K562 (cell line): ENCODE measurements at regions not wholly inside any gene's neighbourhood (a gene's known extent, or its start where the extent isn't known, plus 50 kb on each side); places are given as distances from the start of the nearest gene placed in this dataset.

Experiments used
- ATAC-seq: fragments of 200-7000 bp; cut with Tn5 transposase; 3 replicates; pipeline ENCODE4 v1.9.1; 2020; ENCODE audit warnings: moderate library complexity
- BruUV-seq: library from RNA; stranded (reverse); fragments of 400-500 nt; replicated peaks from 2 replicates; lab custom pipeline; 2021; lab: Mats Ljungman, UMichigan
- CTCF ChIA-PET: fragments of 300-600 bp; formaldehyde crosslinking; extraction: SDS; loops from one replicate; lab custom pipeline; 2021; ENCODE audit warnings: low intra/inter-chr PET ratio; lab: Yijun Ruan, JAX
- POLR2A ChIA-PET: fragments of 300-600, 350-650 bp; sonication (Branson Sonifier 250); formaldehyde crosslinking; extraction: SDS; loops from one replicate; lab custom pipeline; 2021; ENCODE audit warnings: antibody characterized with exemption, inconsistent platforms; lab: Yijun Ruan, JAX
- DNase-seq, 4 experiments: peaks; one replicate each; pipeline versions ENCODE4 v3.0.0 to v3.0.0-alpha.2; 2011 to 2018; ENCODE audit warnings: low spot score in 3 of 4, mixed read lengths in 3 of 4; ENCODE audit errors: extremely low read depth in 1 of 4
- FAIRE-seq: peaks from 2 replicates; lab custom pipeline; 2011; peaks lifted over from hg19 to GRCh38; lab: Jason Lieb, UNC
- H2AFZ ChIP-seq: 2 replicates; pipeline ENCODE4 v1.6.0; 2011; ENCODE audit warnings: low read depth, low read length, control low read depth, inconsistent platforms
- H3K27ac ChIP-seq: fragments of 200-600 bp; 3 replicates; pipeline ENCODE4 v1.8.0; 2011; ENCODE audit warnings: low read depth, mild to moderate bottlenecking, control low read depth, inconsistent platforms, low read length, moderate library complexity, mixed read lengths; ENCODE audit errors: extremely low read depth
- H3K27me3 ChIP-seq, 2 experiments: fragments of 300-600 bp in 1 of 2; 2 replicates in 1 of 2; 3 replicates in 1 of 2; pipeline versions ENCODE4 v1.6.0 to v1.8.0; 2011; ENCODE audit warnings: inconsistent platforms in 2 of 2, low read length in 2 of 2, mild to moderate bottlenecking in 1 of 2, mixed read lengths in 1 of 2, moderate library complexity in 1 of 2; ENCODE audit not compliant: control insufficient read depth in 2 of 2, insufficient read depth in 2 of 2
- H3K36me3 ChIP-seq: fragments of 300-600 bp; 3 replicates; pipeline ENCODE4 v1.8.0; 2011; ENCODE audit warnings: mild to moderate bottlenecking, low read length, inconsistent platforms; ENCODE audit not compliant: control insufficient read depth, insufficient read depth
- H3K4me1 ChIP-seq, 2 experiments: fragments of 200-600 bp in 1 of 2; replicated peaks in 1 of 2; 2 replicates in 1 of 2; 3 replicates in 1 of 2; pipeline versions ENCODE4 v1.5.1 to v1.8.0; 2011; ENCODE audit warnings: inconsistent platforms in 2 of 2, low read length in 2 of 2, mild to moderate bottlenecking in 1 of 2, mixed read lengths in 1 of 2, moderate library complexity in 1 of 2; ENCODE audit not compliant: control insufficient read depth in 2 of 2, insufficient read depth in 2 of 2
- H3K4me2 ChIP-seq: 2 replicates; pipeline ENCODE4 v1.6.1; 2011; ENCODE audit warnings: low read length, control low read depth, inconsistent platforms, mixed read lengths; ENCODE audit not compliant: insufficient read depth
- H3K4me3 ChIP-seq: fragments of 200-600 bp; sonication (generic), shearing (Covaris generic); 2 replicates; pipeline ENCODE4 v1.5.1; 2016; ENCODE audit warnings: control low read depth, inconsistent platforms
- H3K79me2 ChIP-seq: fragments of 200-600 bp; 3 replicates; pipeline ENCODE4 v1.8.0; 2011; ENCODE audit warnings: low read length, inconsistent platforms; ENCODE audit not compliant: control insufficient read depth, insufficient read depth
- H3K9ac ChIP-seq, 2 experiments: 2 replicates each; pipeline versions ENCODE4 v1.6.0 to v1.6.1; 2011; ENCODE audit warnings: low read depth in 2 of 2, low read length in 2 of 2, control low read depth in 1 of 2, inconsistent platforms in 1 of 2, mild to moderate bottlenecking in 1 of 2, mixed read lengths in 1 of 2; ENCODE audit not compliant: insufficient read depth in 1 of 2
- H3K9me1 ChIP-seq: one replicate; pipeline ENCODE4 v1.6.0; 2011; ENCODE audit warnings: inconsistent platforms, mild to moderate bottlenecking, low read length, moderate library complexity; ENCODE audit not compliant: control insufficient read depth, insufficient read depth
- H3K9me3 ChIP-seq: replicated peaks from 2 replicates; pipeline ENCODE4 v1.5.1; 2011; ENCODE audit warnings: low read depth, low read length, inconsistent platforms; ENCODE audit not compliant: control insufficient read depth, insufficient read depth
- H4K20me1 ChIP-seq: replicated peaks from 2 replicates; pipeline ENCODE4 v1.6.1; 2011; ENCODE audit warnings: low read length, inconsistent platforms, mixed read lengths; ENCODE audit not compliant: control insufficient read depth, insufficient read depth
- ARHGAP35 ChIP-seq: fragments of 450-650 bp; IDR thresholded peaks from 2 replicates; pipeline ENCODE4 v1.6.1; 2018; ENCODE audit not compliant: partially characterized antibody
- GATAD2A ChIP-seq: fragments of 450-650 bp; IDR thresholded peaks from 2 replicates; pipeline ENCODE4 v1.6.1; 2017
- GMEB1 ChIP-seq: fragments of 250-450 bp; sonication (Bioruptor Pico); IDR thresholded peaks from 2 replicates; pipeline ENCODE4 v1.4.0; 2020; ENCODE audit warnings: mild to moderate bottlenecking
- MBD2 ChIP-seq: sonication (generic); IDR thresholded peaks from 2 replicates; pipeline ENCODE4 v1.6.1; 2016; ENCODE audit warnings: low read depth, borderline replicate concordance
- NFE2L1 ChIP-seq: fragments of 450-650 bp; IDR thresholded peaks from 2 replicates; pipeline ENCODE4 v1.6.1; 2016; ENCODE audit warnings: missing genetic modification characterization, low read depth, mild to moderate bottlenecking, missing compliant biosample characterization, moderate library complexity, borderline replicate concordance
- PHB ChIP-seq: fragments of 250-450 bp; sonication (Bioruptor Pico); IDR thresholded peaks from 2 replicates; pipeline ENCODE4 v1.5.0; 2021
- RB1 ChIP-seq: fragments of 450-650 bp; IDR thresholded peaks from 2 replicates; pipeline ENCODE4 v1.6.1; 2017; ENCODE audit warnings: low read depth, mild to moderate bottlenecking
- ZFP36 ChIP-seq: fragments of 150-350 bp; IDR thresholded peaks from 2 replicates; pipeline ENCODE4 v1.6.1; 2018; ENCODE audit warnings: low read length, low read depth; ENCODE audit not compliant: partially characterized antibody
- ZNF384 ChIP-seq: IDR thresholded peaks from 2 replicates; pipeline ENCODE4 v1.6.1; 2012; ENCODE audit warnings: low read depth, low read length, improper control_type of control experiment
- ZNF717 ChIP-seq: fragments of 250-450 bp; sonication (Bioruptor Pico); IDR thresholded peaks from 2 replicates; pipeline ENCODE4 v1.5.0; 2021
- WGBS: fragments of 100-300 bp; shearing (Covaris generic); methylation state at CpG from one replicate; pipeline ENCODE4 v1.1.6; 2016; ENCODE audit warnings: low coverage, mixed read lengths; ENCODE audit not compliant: insufficient coverage; ENCODE audit errors: missing lambda C conversion rate; 5-methylcytosine and 5-hydroxymethylcytosine counted together
- in situ Hi-C: fragments of 300-500 bp; cut with MboI; formaldehyde crosslinking; loops from 4 replicates; pipeline ENCODE4 v1.15.0; 2018; ENCODE audit warnings: inconsistent platforms, mixed read lengths
- intact Hi-C: fragments of 100-400 bp; cut with micrococcal nuclease; formaldehyde crosslinking; loops from 2 replicates; pipeline ENCODE4 v1.14.2; 2022
- TF ChIP-seq, protein P1 (sequence below): IDR thresholded peaks from 2 replicates; pipeline ENCODE4 v1.6.1; 2012; ENCODE audit warnings: low read depth, low read length, improper control_type of control experiment, borderline replicate concordance
- TF ChIP-seq, protein P2 (sequence below), 2 experiments: fragments of 450-650 bp; IDR thresholded peaks; 2 replicates each; pipeline ENCODE4 v1.6.1; 2016
- TF ChIP-seq, protein P3 (sequence below): fragments of 250-450 bp; sonication (Bioruptor Pico); IDR thresholded peaks from 2 replicates; pipeline ENCODE4 v1.4.0; 2020

DNA sequence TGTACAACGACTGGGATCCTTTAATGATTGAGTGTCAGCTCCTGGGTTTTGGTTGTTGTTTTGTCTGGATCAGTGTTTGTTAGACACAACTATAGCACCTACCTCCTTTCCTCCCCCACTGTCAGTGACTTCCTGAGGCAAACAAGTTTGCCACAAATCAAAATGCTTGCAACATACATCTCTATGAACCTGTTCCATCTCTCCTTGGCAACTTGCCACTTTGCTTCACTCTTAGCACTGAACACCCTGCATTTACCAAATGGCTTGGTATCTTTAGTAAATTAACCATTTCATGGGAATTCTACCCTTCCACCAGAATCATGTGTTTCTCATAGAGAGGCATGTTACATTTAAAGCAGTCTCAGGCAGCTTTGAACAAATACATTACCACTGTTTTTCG is 301.1 kb upstream of the TANK start:
- Histone ChIP-seq H3K9me3 (no peaks in the 10 kb centered on the region), H3K4me2 (no peak overlapping the region), H3K36me3 (no peaks in the 10 kb centered on the region), H3K9me1 (no peaks in the 10 kb centered on the region), H2AFZ (no peak overlapping the region), H3K27me3 (no peaks in the 10 kb centered on the region), H3K4me3 (no peak overlapping the region), H3K79me2 (no peaks in the 10 kb centered on the region), H3K9ac (no peak overlapping the region), H3K4me1 (no peaks in the 10 kb centered on the region), H3K27ac (no peak overlapping the region), H4K20me1 (no peaks in the 10 kb centered on the region)
- no TSS peak for BruUV-seq
- WGBS: 0% methylated on average over 2 of the region's 2 CpGs
- FAIRE-seq (no peak), ATAC-seq (no peak), DNase-seq (no peak)
- ChIA-PET POLR2A (no interaction called here), CTCF (no interaction called here)
- intact Hi-C loops: no loop called here
- in situ Hi-C loops: no loop called here
- no peak for TF ChIP-seq PHB (CRISPR knock-in tag)
- no peak for TF ChIP-seq NFE2L1 (tag)
- TF ChIP-seq GATAD2A: no peak
- TF ChIP-seq ZNF384: no peak
- TF ChIP-seq ARHGAP35: no peak
- TF ChIP-seq, protein P1, sequence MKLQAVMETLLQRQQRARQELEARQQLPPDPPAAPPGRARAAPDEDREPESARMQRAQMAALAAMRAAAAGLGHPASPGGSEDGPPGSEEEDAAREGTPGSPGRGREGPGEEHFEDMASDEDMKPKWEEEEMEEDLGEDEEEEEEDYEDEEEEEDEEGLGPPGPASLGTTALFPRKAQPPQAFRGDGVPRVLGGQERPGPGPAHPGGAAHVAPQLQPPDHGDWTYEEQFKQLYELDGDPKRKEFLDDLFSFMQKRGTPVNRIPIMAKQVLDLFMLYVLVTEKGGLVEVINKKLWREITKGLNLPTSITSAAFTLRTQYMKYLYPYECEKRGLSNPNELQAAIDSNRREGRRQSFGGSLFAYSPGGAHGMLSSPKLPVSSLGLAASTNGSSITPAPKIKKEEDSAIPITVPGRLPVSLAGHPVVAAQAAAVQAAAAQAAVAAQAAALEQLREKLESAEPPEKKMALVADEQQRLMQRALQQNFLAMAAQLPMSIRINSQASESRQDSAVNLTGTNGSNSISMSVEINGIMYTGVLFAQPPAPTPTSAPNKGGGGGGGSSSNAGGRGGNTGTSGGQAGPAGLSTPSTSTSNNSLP: no peak
- TF ChIP-seq ZNF717 (CRISPR knock-in tag): no peak
- TF ChIP-seq, protein P2, sequence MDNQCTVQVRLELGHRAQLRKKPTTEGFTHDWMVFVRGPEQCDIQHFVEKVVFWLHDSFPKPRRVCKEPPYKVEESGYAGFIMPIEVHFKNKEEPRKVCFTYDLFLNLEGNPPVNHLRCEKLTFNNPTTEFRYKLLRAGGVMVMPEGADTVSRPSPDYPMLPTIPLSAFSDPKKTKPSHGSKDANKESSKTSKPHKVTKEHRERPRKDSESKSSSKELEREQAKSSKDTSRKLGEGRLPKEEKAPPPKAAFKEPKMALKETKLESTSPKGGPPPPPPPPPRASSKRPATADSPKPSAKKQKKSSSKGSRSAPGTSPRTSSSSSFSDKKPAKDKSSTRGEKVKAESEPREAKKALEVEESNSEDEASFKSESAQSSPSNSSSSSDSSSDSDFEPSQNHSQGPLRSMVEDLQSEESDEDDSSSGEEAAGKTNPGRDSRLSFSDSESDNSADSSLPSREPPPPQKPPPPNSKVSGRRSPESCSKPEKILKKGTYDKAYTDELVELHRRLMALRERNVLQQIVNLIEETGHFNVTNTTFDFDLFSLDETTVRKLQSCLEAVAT (IDR thresholded peaks at IDR 0.05): no peak
- TF ChIP-seq GMEB1 (CRISPR knock-in tag): no peak
- no peak for TF ChIP-seq ZFP36
- TF ChIP-seq, protein P3, sequence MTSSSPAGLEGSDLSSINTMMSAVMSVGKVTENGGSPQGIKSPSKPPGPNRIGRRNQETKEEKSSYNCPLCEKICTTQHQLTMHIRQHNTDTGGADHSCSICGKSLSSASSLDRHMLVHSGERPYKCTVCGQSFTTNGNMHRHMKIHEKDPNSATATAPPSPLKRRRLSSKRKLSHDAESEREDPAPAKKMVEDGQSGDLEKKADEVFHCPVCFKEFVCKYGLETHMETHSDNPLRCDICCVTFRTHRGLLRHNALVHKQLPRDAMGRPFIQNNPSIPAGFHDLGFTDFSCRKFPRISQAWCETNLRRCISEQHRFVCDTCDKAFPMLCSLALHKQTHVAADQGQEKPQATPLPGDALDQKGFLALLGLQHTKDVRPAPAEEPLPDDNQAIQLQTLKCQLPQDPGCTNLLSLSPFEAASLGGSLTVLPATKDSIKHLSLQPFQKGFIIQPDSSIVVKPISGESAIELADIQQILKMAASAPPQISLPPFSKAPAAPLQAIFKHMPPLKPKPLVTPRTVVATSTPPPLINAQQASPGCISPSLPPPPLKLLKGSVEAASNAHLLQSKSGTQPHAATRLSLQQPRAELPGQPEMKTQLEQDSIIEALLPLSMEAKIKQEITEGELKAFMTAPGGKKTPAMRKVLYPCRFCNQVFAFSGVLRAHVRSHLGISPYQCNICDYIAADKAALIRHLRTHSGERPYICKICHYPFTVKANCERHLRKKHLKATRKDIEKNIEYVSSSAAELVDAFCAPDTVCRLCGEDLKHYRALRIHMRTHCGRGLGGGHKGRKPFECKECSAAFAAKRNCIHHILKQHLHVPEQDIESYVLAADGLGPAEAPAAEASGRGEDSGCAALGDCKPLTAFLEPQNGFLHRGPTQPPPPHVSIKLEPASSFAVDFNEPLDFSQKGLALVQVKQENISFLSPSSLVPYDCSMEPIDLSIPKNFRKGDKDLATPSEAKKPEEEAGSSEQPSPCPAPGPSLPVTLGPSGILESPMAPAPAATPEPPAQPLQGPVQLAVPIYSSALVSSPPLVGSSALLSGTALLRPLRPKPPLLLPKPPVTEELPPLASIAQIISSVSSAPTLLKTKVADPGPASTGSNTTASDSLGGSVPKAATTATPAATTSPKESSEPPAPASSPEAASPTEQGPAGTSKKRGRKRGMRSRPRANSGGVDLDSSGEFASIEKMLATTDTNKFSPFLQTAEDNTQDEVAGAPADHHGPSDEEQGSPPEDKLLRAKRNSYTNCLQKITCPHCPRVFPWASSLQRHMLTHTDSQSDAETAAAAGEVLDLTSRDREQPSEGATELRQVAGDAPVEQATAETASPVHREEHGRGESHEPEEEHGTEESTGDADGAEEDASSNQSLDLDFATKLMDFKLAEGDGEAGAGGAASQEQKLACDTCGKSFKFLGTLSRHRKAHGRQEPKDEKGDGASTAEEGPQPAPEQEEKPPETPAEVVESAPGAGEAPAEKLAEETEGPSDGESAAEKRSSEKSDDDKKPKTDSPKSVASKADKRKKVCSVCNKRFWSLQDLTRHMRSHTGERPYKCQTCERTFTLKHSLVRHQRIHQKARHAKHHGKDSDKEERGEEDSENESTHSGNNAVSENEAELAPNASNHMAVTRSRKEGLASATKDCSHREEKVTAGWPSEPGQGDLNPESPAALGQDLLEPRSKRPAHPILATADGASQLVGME (CRISPR knock-in tag): no peak
- TF ChIP-seq RB1: no peak
- no peak for TF ChIP-seq MBD2
